Hematopoietic multipotent progenitor cell (in vitro differentiated cells): ENCODE measurements at regions not wholly inside any gene's neighbourhood (a gene's known extent, or its start where the extent isn't known, plus 50 kb on each side); places are given as distances from the start of the nearest gene placed in this dataset.

Source experiments
- DNase-seq, 3 donors: peaks; one replicate each; pipeline ENCODE4 v3.0.0-alpha.2; 2011 to 2015; ENCODE audit warnings: low read depth in 2 of 3, low spot score in 2 of 3

- DNase-seq = no peak
Observed at GRCh38 chr18:5091741-5092140, 105.3 kb downstream of the AKAIN1 start.

GRCh38 chr18:5075297-5075696, 121.8 kb downstream of the AKAIN1 start:
- DNase-seq = no peak

GRCh38 chr18:5073026-5073944, 123.8 kb downstream of the AKAIN1 start:
- peak in 2 of 3 donors; percentile 58 to 69 for DNase-seq

GRCh38 chr18:5068851-5069250, 128.2 kb downstream of the AKAIN1 start:
- DNase-seq = no peak

- peak in 1 of 3 donors; percentile 21 for DNase-seq
Observed at GRCh38 chr18:5066380-5066977, 130.6 kb downstream of the AKAIN1 start.

GRCh38 chr18:5065615-5066014, 131.4 kb downstream of the AKAIN1 start:
- DNase-seq = no peak

- DNase-seq = no peak
Observed at GRCh38 chr18:5064841-5065370, 132.2 kb downstream of the AKAIN1 start.

GRCh38 chr18:5061785-5062184, 135.3 kb downstream of the AKAIN1 start:
- DNase-seq = no peak

GRCh38 chr18:5060543-5060942, 136.5 kb downstream of the AKAIN1 start:
- no peak for DNase-seq

GRCh38 chr18:5059696-5060032, 137.4 kb downstream of the AKAIN1 start:
- peak in 1 of 3 donors; percentile 12 for DNase-seq

- DNase-seq = peak in 2 of 3 donors; percentile 62 to 75
Observed at GRCh38 chr18:5058768-5059695, 138.0 kb downstream of the AKAIN1 start.

- DNase-seq = peak in 2 of 3 donors; percentile 48 to 73
Observed at GRCh38 chr18:5057386-5058348, 139.4 kb downstream of the AKAIN1 start.

GRCh38 chr18:5052491-5052890, 144.6 kb downstream of the AKAIN1 start:
- DNase-seq = no peak

- no peak for DNase-seq
Observed at GRCh38 chr18:5051207-5051606, 145.8 kb downstream of the AKAIN1 start.

- no peak for DNase-seq
Observed at GRCh38 chr18:5049124-5049523, 147.9 kb downstream of the AKAIN1 start.

GRCh38 chr18:5040476-5040875, 156.6 kb downstream of the AKAIN1 start:
- DNase-seq = no peak

GRCh38 chr18:5036523-5036922, 160.5 kb downstream of the AKAIN1 start:
- no peak for DNase-seq

- no peak for DNase-seq
Observed at GRCh38 chr18:5031216-5031615, 165.8 kb downstream of the AKAIN1 start.

- no peak for DNase-seq
Observed at GRCh38 chr18:5030636-5031035, 166.4 kb downstream of the AKAIN1 start.

GRCh38 chr18:5029592-5029991, 167.5 kb downstream of the AKAIN1 start:
- no peak for DNase-seq
